HG03060 (cell line): ENCODE measurements at regions not wholly inside any gene's neighbourhood (a gene's known extent, or its start where the extent isn't known, plus 50 kb on each side); places are given as distances from the start of the nearest gene placed in this dataset.

ENCODE experiments used
- ATAC-seq: cut with Tn5 transposase; IDR thresholded peaks from one replicate; pipeline ENCODE4 v1.9.1; 2021; ENCODE audit warnings: low read depth, moderate number of reproducible peaks; ENCODE audit not compliant: unreplicated experiment

DNA sequence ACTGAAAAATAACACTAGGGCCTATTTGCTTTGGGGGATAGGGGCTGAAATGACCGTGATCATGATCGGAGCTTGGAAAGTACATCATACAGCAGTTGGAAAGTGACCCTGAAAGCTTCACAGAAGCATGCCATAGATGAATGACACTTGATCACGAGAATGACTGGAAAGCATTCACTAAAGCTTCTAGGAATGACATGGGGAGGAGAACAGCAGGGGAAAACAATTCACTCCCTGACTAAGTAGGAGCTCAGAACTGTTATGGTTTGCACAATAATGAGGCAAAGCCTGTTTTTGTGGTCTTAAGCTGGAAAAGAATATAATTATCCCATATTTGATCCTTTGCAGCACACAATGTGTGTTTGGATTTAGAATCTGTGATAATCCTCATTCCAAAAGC is 237.5 kb downstream of the NOL4 start:
- ATAC-seq, result no peak

DNA sequence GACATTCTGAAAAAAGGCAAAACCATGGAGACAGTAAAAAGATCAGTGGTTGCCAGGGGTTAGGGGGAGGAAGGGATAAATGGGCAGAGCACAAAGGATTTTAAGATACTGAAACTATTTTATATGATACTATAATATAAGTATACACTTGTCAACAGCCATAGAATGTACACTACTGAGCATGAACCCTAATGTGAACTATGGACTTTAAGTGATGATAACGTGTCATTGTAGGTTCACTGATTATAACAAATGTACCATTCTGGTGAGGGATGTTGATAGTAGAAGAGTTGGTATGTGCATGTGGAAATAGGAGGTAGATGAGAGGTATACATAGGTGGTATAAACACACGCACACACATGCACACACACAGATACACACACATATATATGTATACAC is 241.6 kb downstream of the NOL4 start:
- ATAC-seq, result no peak

DNA sequence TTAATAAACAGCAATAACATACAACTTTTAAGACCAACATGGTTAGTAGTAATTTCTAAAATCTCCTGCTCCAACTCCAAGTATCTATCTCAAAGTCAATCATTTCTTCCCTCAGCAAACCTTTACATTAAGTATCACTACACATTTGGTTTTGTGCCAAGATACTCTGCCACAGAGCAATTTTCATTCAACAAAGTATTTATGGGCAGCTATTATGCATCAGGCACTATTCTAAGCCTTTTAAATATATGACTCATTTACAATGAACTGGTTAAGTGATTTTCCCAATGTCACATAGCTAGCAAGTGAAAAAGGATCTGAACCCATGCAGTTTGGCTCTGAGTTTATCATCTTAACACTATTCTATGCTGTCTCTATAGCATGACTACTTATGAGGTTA is 264.3 kb downstream of the NOL4 start:
- ATAC-seq, result no peak

DNA sequence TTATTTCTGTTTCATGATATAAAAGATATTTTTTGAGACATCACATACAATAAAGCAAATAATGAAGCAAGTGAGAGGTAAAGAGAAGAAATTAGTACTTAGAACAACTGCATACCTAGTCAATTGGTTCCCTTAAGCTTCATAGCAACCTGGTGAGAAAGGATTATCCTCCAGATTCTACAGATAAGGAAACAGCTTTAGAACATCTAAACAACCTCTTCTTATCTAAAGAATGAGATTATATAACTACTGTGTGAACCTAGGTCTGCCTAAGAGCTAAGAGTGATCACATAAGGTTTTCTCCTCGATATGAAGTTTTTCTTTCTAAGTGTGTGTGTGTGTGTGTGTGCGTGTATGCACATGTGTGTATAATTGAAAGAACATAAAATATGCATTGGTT is 265.1 kb downstream of the NOL4 start:
- ATAC-seq, result no peak

DNA sequence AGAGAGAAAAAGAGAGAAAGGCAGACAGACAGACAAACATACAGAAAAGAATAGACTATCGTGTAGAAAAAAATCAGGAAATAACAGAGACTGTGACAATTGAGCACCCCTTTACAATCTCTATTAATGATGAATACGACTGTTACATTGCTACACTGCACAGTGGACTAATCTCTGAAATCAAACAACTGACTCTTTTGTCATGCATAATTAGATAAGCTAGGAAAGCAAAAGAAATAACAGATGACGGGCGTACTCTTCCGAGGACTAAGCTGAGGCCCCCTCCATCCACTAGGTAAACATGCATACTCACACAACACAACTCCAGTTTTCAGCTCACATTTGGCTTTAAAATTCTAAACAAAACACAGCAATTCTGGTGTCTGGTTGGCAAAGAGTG is 267.0 kb downstream of the NOL4 start:
- ATAC-seq, result no peak

DNA sequence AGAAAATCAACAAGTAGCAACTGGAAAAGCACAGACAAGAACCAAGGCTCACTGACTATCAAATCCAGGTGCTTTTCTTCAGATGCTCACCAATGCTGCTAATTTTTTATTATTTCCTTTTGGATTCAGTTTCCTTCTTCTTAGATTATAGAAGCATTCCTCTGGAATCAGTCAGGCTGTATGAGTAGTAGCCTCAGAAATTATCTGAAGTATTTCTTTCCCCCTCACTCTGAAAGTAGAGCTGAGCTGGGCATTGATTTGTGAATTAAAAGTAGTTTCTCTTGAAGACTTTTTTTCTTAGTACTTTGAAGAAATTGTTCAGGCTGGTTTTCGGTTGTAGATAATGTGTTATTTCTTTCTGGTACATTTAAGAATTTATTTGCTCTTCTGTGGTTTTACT is 273.7 kb downstream of the NOL4 start:
- ATAC-seq, result no peak

DNA sequence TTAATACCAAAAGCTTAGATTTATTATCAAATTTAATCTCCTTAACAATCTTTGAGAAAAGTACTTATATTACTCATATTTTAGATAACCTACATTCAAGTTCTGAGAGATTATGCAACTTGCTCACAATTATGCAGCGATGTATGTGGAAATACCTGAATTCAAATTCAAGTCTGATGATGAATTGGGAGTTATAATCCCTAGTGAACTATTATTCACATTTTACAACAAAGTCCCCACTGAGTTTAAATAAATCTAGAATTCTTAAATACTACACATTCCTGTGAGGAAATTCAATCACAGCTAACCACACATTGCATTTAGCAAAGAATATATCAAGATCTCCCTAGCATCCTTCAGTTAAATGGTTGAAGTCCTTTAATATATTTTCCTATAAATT is 278.4 kb downstream of the NOL4 start:
- no peak for ATAC-seq

DNA sequence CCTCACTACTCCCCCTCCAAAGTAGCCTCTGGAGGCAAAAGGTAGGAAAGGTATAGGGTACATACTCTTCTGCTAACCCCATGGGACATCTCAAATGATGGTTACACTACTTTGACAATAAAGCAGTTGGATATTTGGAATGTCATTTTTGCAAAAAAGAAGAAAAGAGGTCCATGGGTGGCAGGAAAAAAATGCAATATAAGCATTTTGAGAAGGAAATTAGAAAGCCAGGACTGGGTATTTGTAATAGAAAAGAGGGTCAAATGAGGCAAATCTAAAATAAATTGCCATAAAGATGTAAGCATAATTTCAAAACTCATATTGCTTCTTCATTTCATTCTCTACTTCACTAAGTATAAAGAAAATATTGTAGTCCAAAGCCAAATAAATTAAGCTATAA is 280.2 kb downstream of the NOL4 start:
- no peak for ATAC-seq

DNA sequence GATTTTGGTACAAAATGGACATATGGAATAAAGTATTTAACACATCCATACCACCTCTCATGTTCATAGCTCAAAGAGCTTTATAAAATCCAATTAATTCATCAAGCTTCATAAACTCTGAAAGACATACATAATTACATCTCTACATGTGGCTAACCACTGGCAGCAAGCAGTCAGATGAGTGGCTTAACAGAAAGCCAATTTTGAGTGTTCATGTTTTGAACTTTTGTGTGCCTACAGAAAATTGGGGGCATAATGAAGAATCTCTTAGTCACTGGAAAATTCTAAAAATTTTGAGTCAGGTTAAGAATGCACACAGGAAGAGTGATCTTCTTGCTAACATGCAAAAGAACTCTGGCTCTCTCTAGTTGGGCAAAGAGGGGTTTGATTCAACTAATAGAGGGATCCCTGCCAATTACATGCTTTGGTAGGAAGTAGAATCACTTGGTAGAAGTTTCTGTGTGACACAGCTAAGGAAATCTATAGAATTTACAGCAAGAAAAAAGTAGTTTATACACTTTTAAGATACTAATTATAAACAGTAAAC is 287.4 kb downstream of the NOL4 start:
- ATAC-seq, result no peak

DNA sequence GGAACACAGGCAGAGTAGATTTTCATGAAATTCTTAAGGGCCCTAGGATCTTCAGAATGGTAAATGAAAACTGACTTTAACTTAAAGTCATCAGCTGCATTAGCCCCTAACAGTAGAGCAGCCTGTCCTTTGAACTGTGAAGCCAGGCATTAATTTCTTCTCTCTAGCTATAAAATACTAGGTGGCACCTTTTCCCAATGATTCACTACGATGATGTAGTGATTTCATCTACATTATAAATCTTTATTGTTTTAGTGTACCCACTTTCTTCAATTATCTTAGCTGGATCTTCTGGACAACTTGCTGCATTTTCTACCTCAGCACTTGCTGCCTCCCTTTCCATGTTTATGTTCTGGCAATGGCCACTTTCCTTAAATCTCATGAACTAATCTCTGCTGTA is 290.5 kb downstream of the NOL4 start:
- ATAC-seq, result no peak

DNA sequence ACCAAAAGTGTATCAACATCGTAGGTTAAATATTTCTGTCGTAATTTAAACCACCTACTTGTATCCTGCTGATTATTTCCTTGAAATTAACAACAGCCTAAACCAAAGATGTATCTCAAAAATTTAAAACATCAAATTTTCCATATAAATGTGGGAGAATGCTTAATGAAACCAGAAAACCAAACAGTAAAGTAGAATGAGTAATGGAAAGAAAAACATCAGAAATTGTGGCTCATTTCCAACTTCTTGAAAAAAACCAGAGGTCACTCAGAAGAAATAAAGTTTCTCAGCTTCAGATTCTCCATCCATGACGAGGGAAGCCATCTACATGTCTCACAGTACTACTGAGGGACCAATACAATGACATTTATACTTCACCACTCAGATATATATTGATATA is 296.5 kb downstream of the NOL4 start:
- ATAC-seq, result no peak

DNA sequence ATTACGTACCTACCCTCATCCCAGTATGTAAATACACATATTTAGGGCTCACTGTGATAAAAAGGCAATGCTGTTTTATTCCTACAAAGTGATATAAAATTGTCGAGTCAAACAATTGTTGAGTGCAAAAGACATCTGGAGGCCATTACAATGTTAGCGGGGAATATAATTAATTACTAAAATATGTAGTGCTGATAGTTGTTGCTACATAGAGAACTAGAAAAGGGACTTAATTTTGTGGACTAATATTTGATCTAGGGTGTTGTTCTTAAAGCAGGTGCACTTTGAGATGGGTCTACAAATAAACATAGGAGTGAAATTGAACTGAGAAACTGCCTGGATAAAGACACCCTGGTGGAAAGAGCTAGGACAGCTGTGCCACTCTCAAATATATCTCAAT is 300.1 kb downstream of the NOL4 start:
- no peak for ATAC-seq

DNA sequence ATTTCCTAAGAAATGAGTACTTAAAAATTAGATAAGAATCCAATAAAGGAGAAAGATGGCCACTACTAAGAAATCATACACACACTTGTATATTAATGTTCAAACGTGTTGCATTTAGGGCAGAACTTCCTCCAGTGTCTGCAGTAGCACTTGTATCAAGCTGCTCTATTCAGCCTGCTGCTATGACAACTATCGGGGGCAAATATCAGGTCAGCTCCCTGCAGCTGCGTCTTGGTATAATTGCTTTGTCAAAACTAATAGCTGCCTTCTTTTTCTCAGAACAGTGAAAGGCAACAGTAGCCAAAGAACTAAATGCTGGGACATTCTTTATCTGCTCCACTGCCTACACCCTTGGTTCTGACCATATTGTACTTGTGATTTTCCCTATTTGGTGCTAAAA is 300.7 kb downstream of the NOL4 start:
- ATAC-seq, result no peak

DNA sequence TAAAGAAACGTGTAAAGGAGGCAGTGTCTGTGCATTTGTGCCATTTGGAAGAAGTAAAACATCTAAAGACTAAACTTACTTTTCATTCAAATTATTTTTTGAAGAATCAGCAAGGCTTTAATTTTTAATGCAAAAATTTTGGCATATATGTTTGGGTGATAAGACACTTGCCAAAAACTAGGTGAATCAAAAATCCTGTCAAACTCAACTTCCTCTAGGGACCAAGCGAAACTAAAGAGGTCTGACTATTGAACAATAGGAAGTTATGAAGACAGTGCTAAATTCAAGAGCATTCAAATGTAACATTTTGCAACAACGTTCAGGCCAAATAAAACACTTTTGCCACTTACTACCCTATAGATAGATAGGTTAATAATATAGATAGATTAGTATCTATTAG is 306.1 kb downstream of the NOL4 start:
- ATAC-seq, result no peak

DNA sequence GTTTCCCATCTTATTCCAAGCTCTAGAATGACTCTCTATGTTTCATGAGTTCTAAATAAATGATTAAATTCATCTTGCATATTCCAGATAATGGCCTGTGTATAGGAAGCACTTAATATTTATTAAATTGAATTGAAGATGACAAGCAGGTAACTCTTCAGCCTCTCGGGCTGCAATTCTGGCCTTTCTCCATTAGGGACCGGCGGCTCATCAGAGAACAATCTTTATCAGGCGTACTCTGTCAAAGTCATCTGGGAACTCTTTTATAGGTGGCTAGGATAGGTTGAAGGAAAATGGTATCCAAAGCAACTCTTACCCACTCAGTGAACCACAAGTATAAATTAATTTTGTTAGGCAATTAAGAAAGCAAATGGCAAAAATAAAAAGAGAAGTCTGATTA is 308.5 kb downstream of the NOL4 start:
- ATAC-seq, result no peak

DNA sequence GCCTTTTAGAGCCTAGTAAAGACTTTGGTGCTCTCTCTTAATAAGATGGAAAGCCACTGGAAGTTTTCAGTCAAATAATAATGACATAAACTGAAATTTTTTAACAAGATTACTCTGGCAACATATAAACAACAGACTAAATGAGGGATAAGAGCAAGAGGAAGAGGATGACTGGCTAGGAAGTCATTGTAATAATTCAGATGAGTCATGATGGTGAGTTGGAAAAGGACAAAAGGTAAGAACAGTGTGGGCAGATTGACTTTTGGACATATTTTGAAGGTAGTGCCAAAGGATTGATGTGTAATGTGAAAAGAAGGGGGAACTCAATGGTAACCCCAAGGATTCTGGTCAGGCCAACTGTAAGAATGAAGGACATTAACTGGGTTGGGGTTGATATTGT is 310.3 kb downstream of the NOL4 start:
- no peak for ATAC-seq

DNA sequence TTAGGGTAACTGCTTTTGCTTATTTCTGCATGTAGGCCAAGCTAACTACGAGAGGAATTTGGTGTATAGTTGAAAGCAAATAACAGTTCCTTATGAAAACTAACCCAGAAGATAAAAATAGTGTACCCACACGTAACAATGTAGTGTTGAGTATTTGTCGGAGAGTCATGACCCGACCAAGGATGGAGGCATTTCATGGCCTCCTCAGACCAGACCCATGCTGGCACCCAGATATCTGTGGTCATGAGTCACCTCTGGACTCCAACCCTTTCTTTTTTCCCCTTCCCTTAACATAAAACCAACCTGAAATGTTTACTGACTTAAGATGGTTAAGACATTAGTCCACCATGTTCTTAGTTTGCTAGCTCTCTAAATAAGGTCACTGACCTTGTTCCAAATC is 318.7 kb downstream of the NOL4 start:
- no peak for ATAC-seq

DNA sequence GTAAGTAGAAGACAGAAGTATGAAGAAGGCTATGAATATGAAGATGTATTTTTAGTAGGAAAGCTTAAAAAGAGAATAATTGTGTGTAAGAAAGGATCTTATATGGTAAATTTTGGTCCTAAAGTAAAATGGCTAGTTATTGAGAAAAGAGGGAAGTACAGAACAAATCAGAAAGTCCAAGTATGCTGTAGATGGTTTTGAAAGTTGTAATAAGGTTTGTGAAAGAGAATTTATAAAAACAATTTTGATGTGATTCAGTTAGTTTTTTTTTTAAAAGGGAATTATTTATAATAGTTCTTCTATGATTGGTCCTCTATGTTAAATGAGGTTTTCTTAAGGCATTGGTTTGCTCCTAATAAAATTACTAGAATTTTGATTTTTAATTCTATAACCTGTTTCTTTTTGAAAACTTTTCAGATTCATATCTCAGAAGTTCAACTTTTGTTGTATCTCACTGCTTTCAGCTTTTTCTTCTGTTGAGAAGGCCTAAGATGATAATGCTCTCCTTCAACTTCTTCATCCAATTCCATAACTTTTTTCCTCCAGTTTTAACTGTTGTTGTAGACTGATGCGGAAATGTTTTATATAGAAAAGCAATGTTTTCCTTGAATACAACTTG is 322.7 kb downstream of the NOL4 start:
- ATAC-seq, result no peak

DNA sequence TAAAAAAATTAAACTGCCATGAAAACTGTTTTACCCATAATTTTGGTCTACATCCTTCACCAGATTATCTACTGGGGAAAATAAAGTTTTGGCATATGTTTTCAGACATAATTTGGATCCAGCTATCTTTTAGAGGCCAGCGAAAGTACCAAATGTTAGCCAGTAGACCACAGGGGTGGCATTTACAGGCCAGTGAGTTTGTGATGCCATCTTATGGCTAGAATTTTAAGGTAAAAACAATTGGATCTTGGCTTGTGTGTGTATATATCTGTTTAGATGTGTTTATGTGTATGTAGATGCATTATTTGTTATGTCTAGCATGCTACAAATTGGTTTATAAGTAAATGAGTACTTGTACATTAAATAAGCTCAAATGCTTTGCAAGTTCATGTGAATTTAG is 322.6 kb downstream of the ASXL3 start:
- ATAC-seq, result no peak

DNA sequence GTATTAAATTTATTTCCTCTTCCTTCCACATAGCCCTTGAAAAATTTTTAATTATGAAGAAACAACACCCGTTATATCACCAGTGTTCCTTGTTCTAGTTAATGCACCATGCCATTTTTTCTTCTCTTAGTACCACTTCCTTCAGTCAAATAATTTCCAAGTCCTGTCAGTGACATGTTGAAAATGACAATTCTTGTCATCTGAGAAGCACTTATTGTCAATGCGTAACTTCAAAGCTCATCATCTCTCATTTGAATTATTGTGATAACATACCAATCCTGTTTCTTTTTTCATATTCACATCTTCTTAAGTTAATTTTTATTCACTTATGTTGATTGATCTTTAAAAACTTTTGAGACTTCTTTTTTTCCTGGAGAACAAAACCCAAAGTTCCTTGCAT is 320.4 kb downstream of the ASXL3 start:
- no peak for ATAC-seq

DNA sequence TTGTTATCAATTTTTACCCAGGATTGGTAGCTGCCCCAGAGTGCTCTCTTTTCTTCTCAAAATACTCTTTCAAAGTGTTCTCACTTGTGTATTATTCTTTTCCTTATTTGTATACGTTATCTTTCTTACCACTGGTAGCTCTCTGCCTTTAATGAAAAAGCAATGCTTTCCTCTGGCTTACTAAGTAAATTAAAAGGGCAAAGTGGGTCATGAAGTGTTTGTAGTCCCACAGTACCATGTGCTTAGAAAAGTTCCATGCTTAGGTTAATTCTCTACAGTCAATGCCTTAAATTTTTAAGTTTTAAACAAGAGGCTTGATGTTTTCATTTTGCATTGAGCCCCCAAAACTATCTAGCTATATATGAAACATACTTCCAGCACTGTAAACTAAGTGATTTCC is 300.2 kb downstream of the ASXL3 start:
- no peak for ATAC-seq

DNA sequence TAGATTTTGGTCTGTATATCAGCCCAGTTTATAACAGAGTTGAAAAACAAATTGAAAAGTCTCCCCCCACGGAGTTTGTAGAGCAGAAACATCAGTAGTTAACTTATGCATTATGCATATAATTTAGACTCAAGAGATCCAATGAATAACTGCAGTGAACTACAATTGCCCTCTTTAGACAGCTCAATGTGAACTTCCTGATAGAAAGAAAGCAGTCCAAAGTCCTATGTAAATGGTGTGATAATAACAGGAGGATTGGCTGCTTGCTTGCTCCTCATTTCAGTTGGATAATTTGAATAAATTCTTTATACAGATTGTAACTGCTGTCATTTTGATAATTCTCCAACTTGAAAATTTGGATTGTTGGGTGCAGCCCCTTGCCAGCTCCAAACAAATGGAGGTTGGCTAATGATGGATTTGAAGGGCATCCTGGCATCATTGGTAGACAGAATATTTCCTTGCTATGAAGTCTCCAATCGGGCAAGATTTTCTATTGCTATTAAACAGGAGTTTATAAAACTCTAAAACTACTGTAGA is 297.1 kb downstream of the ASXL3 start:
- no peak for ATAC-seq

DNA sequence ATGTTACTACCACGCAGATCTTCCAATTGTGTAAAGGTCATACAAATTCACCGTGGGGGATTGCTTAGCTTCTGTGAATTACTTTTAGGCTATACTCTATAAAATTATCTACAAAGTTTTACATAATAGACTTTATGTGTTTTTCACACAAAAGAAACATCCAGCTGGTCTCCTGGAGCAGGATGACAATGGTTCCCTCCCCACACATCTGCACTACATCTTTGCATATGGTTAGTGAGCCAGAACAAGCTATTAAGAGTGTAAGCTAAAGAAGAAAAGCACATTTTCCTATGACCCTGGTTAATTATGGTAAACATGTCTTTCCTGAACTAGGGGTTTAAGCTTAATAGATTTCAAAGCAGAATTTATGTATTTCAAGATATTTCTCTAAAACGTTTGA is 295.1 kb downstream of the ASXL3 start:
- ATAC-seq, result no peak
